ENCODE measurements at regions not wholly inside any gene's neighbourhood (a gene's known extent, or its start where the extent isn't known, plus 50 kb on each side); places are given as distances from the start of the nearest gene placed in this dataset.

- no peak for TF ChIP-seq BMI1 (IDR thresholded peaks at IDR 0.05; ENCODE audit: borderline replicate concordance)
- no peak for TF ChIP-seq RFX5 (IDR thresholded peaks at IDR 0.05; ENCODE audit: low read depth, low read length)
- no peak for TF ChIP-seq CBX5 (IDR thresholded peaks at IDR 0.05; ENCODE audit: low read depth)
- TF ChIP-seq GABPA (IDR thresholded peaks at IDR 0.05; ENCODE audit: low read depth) = no peak
These were observed 313.9 kb downstream of the TRIB2 start (continued) for GRCh38 chr2:13030606-13031005.

GRCh38 chr2:13034861-13035260 is 318.1 kb downstream of the TRIB2 start:
- Histone ChIP-seq H3K9me3 (replicated peaks; ENCODE audit: control insufficient read depth, insufficient read depth, low read length) (no peaks in the 10 kb centered on the region), H3K27ac (ENCODE audit: control insufficient read depth, insufficient read depth) (no peak overlapping the region), H3K79me2 (ENCODE audit: control insufficient read depth, insufficient read depth, low read length) (no peaks in the 10 kb centered on the region), H3K36me3 (ENCODE audit: control insufficient read depth in 2 of 2, insufficient read depth in 2 of 2, low read length in 1 of 2) (no peaks in the 10 kb centered on the region), H3K4me3 (no peak overlapping the region), H3K4me1 (ENCODE audit: control insufficient read depth, insufficient read depth, low read length) (no peaks in the 10 kb centered on the region), H3K9ac (ENCODE audit: control insufficient read depth, insufficient read depth, low read length) (no peak overlapping the region), H4K20me1 (ENCODE audit: control insufficient read depth, insufficient read depth) (no peaks in the 10 kb centered on the region), H2AFZ (ENCODE audit: control insufficient read depth, low read depth, low read length) (no peak overlapping the region), H3K4me2 (ENCODE audit: control insufficient read depth, insufficient read depth) (no peak overlapping the region), H3K27me3 (replicated peaks in 1 of 2; ENCODE audit: control insufficient read depth in 2 of 2, insufficient read depth in 2 of 2, low read length in 1 of 2) (no peaks in the 10 kb centered on the region)
- SMC1A ChIA-PET (ENCODE audit: uncharacterized antibody, unreplicated experiment) = no interaction called here
- TF ChIP-seq SRF (IDR thresholded peaks at IDR 0.05; ENCODE audit: low read depth in 2 of 2, low read length in 2 of 2) (no peak), RELB (IDR thresholded peaks at IDR 0.05; ENCODE audit: low read depth) (no peak), MEF2A (IDR thresholded peaks at IDR 0.05; ENCODE audit: insufficient read depth, low read depth, low read length) (no peak), IKZF1 (conservative IDR thresholded peaks at IDR 0.05) (no peak), TCF3 (IDR thresholded peaks at IDR 0.05; ENCODE audit: borderline replicate concordance, insufficient read depth, low read depth, low read length) (no peak), RELA (IDR thresholded peaks at IDR 0.05; ENCODE audit: borderline replicate concordance, partially characterized antibody) (no peak)
- ATAC-seq (no peak), DNase-seq (ENCODE audit: low read depth, low spot score) (no peak), FAIRE-seq (no peak)
- in situ Hi-C loops (cut with MboI) = no loop called here
- intact Hi-C loops (cut with micrococcal nuclease; ENCODE audit: unreplicated experiment) = no loop called here
- POLR2A ChIA-PET = no interaction called here
- RAD21 ChIA-PET (ENCODE audit: unreplicated experiment) = no interaction called here
- 0% methylated on average over 1 of the region's 1 CpG for WGBS (ENCODE audit: insufficient coverage, insufficient replicate concordance, low lambda C conversion rate, missing lambda C conversion rate)
- no TSS peak for BruUV-seq (replicated peaks)
- CTCF ChIA-PET = interaction anchor here (1.4 kb wide), 1 partner anchor 28 kb away, joined by 4 read pairs; no protein-coding TSS in a partner anchor
